IMR-90 (cell line): ENCODE measurements at regions not wholly inside any gene's neighbourhood (a gene's known extent, or its start where the extent isn't known, plus 50 kb on each side); places are given as distances from the start of the nearest gene placed in this dataset.

ENCODE experiments used
- ATAC-seq: fragments of 200-7000 bp; cut with Tn5 transposase; 2 replicates; pipeline ENCODE4 v1.9.1; 2020; ENCODE audit warnings: low read depth, mild to moderate bottlenecking, moderate library complexity
- BruUV-seq: library from RNA; stranded (reverse); fragments of 400-500 nt; replicated peaks from 2 replicates; lab custom pipeline; 2021; lab: Mats Ljungman, UMichigan
- CTCF ChIA-PET: fragments of 300-600 bp; formaldehyde crosslinking; extraction: SDS; loops from one replicate; lab custom pipeline; 2021; ENCODE audit warnings: antibody characterized with exemption; lab: Yijun Ruan, JAX
- POLR2A ChIA-PET: fragments of 300-600 bp; sonication (Branson Sonifier 250); formaldehyde crosslinking; loops from one replicate; lab custom pipeline; 2022; ENCODE audit warnings: antibody characterized with exemption; ENCODE audit not compliant: unreplicated experiment; lab: Charles Lee
- DNase-seq: peaks from one replicate; pipeline ENCODE4 v3.0.0; 2013
- H2AFZ ChIP-seq: replicated peaks from 2 replicates; pipeline ENCODE3; 2013; ENCODE audit warnings: low read length, mild to moderate bottlenecking; ENCODE audit not compliant: poor library complexity
- H2AK5ac ChIP-seq: 2 replicates; pipeline ENCODE4 v1.6.1; 2013; ENCODE audit warnings: low read depth, low read length, inconsistent platforms
- H2AK9ac ChIP-seq: replicated peaks from 2 replicates; pipeline ENCODE3; 2013; ENCODE audit warnings: mild to moderate bottlenecking, low read depth, low read length, moderate library complexity; ENCODE audit not compliant: poor library complexity
- H2BK120ac ChIP-seq: 2 replicates; pipeline ENCODE4 v1.6.1; 2013; ENCODE audit warnings: low read depth, low read length, inconsistent platforms
- H2BK15ac ChIP-seq: 3 replicates; pipeline ENCODE4 v1.6.1; 2013; ENCODE audit warnings: low read depth, low read length, inconsistent platforms
- H2BK20ac ChIP-seq: 2 replicates; pipeline ENCODE4 v1.6.1; 2013; ENCODE audit warnings: low read depth, mild to moderate bottlenecking, inconsistent platforms, low read length, moderate library complexity
- H2BK5ac ChIP-seq: 2 replicates; pipeline ENCODE4 v1.6.1; 2013; ENCODE audit warnings: mild to moderate bottlenecking, low read depth, low read length, inconsistent platforms; ENCODE audit not compliant: poor library complexity, severe bottlenecking
- H3K14ac ChIP-seq: replicated peaks from 2 replicates; pipeline ENCODE4 v1.6.1; 2013; ENCODE audit warnings: low read depth, low read length, inconsistent platforms
- H3K18ac ChIP-seq: 2 replicates; pipeline ENCODE4 v1.6.1; 2013; ENCODE audit warnings: low read depth, low read length, control low read depth
- H3K23ac ChIP-seq: 2 replicates; pipeline ENCODE4 v1.6.1; 2013; ENCODE audit warnings: low read depth, low read length, inconsistent platforms
- H3K27ac ChIP-seq: 2 replicates; pipeline ENCODE4 v1.5.1; 2013; ENCODE audit warnings: mild to moderate bottlenecking, control low read depth, low read length; ENCODE audit not compliant: insufficient read depth
- H3K27me3 ChIP-seq: 2 replicates; pipeline ENCODE4 v1.6.1; 2013; ENCODE audit warnings: low read length; ENCODE audit not compliant: control insufficient read depth, insufficient read depth
- H3K36me3 ChIP-seq: 2 replicates; pipeline ENCODE4 v1.6.1; 2013; ENCODE audit warnings: low read length, mixed read lengths; ENCODE audit not compliant: control insufficient read depth, insufficient read depth
- H3K4ac ChIP-seq: 2 replicates; pipeline ENCODE4 v1.6.1; 2013; ENCODE audit warnings: low read depth, low read length, inconsistent platforms
- H3K4me1 ChIP-seq: 2 replicates; pipeline ENCODE4 v1.6.1; 2013; ENCODE audit warnings: low read length, mixed read lengths; ENCODE audit not compliant: control insufficient read depth, insufficient read depth
- H3K4me2 ChIP-seq: 2 replicates; pipeline ENCODE4 v1.6.1; 2013; ENCODE audit warnings: low read depth, mild to moderate bottlenecking, control low read depth, low read length, moderate library complexity
- H3K4me3 ChIP-seq: 2 replicates; pipeline ENCODE4 v1.5.1; 2013; ENCODE audit warnings: low read depth, mild to moderate bottlenecking, control low read depth, low read length, moderate library complexity; ENCODE audit not compliant: insufficient read depth
- H3K56ac ChIP-seq: 2 replicates; pipeline ENCODE4 v1.6.1; 2013; ENCODE audit warnings: low read length, inconsistent platforms; ENCODE audit not compliant: insufficient read depth; ENCODE audit errors: extremely low read depth
- H3K79me1 ChIP-seq, 2 experiments: 2 replicates each; pipeline ENCODE4 v1.6.1; 2013; ENCODE audit warnings: low read length in 2 of 2, inconsistent platforms in 1 of 2, low read depth in 1 of 2
- H3K9ac ChIP-seq: 2 replicates; pipeline ENCODE4 v1.6.1; 2013; ENCODE audit warnings: low read depth, low read length, control low read depth
- H3K9me1 ChIP-seq: 2 replicates; pipeline ENCODE4 v1.6.1; 2013; ENCODE audit warnings: low read length, inconsistent platforms; ENCODE audit not compliant: insufficient read depth
- H3K9me3 ChIP-seq: 2 replicates; pipeline ENCODE4 v1.6.1; 2013; ENCODE audit warnings: low read length; ENCODE audit not compliant: control insufficient read depth, insufficient read depth
- H4K20me1 ChIP-seq: 2 replicates; pipeline ENCODE4 v1.6.1; 2013; ENCODE audit warnings: low read length, inconsistent platforms; ENCODE audit not compliant: insufficient read depth
- H4K5ac ChIP-seq: 2 replicates; pipeline ENCODE4 v1.6.1; 2013; ENCODE audit warnings: mild to moderate bottlenecking, low read depth, low read length, control low read depth
- H4K8ac ChIP-seq, 2 experiments: 2 replicates each; pipeline ENCODE4 v1.6.1; 2013; ENCODE audit warnings: low read depth in 2 of 2, low read length in 2 of 2, control low read depth in 1 of 2, inconsistent platforms in 1 of 2
- H4K91ac ChIP-seq: 2 replicates; pipeline ENCODE4 v1.6.1; 2013; ENCODE audit warnings: low read depth, low read length, inconsistent platforms; ENCODE audit not compliant: insufficient read depth
- BHLHE40 ChIP-seq: fragments of 150-350 bp; IDR thresholded peaks from 2 replicates; pipeline ENCODE4 v1.6.1; 2016; ENCODE audit warnings: mild to moderate bottlenecking, low read depth, low read length
- CHD1 ChIP-seq: IDR thresholded peaks from 2 replicates; pipeline ENCODE4 v1.6.1; 2012; ENCODE audit warnings: low read depth, low read length, improper control_type of control experiment
- FOS ChIP-seq: fragments of 150-350 bp; IDR thresholded peaks from 2 replicates; pipeline ENCODE4 v1.6.1; 2016; ENCODE audit warnings: low read depth, low read length
- MAFK ChIP-seq: IDR thresholded peaks from 2 replicates; pipeline ENCODE4 v1.6.1; 2012; ENCODE audit warnings: low read depth, low read length, improper control_type of control experiment
- MAZ ChIP-seq: IDR thresholded peaks from 2 replicates; pipeline ENCODE4 v1.6.1; 2012; ENCODE audit warnings: low read depth, mild to moderate bottlenecking, low read length, improper control_type of control experiment, moderate library complexity, borderline replicate concordance
- MXI1 ChIP-seq: IDR thresholded peaks from 2 replicates; pipeline ENCODE4 v1.6.1; 2012; ENCODE audit warnings: low read depth, mild to moderate bottlenecking, low read length, moderate library complexity, borderline replicate concordance
- RCOR1 ChIP-seq: IDR thresholded peaks from 2 replicates; pipeline ENCODE4 v1.6.1; 2012; ENCODE audit warnings: mild to moderate bottlenecking, low read length, improper control_type of control experiment; ENCODE audit not compliant: insufficient replicate concordance
- whole genome bisulfite sequencing, 2 experiments: methylation state at CpG; one replicate each; pipeline versions ENCODE4 v1.1.5 to v1.1.7; 2013; ENCODE audit warnings: missing lambda C conversion rate in 2 of 2; ENCODE audit not compliant: insufficient read length in 1 of 2; ENCODE audit errors: extremely low coverage in 2 of 2; 5-methylcytosine and 5-hydroxymethylcytosine counted together
- dilution Hi-C: fragments of 300-500 bp; cut with HindIII; formaldehyde crosslinking; loops from one replicate; pipeline ENCODE4 v1.14.3; 2018; ENCODE audit warnings: low sequenced_read_pairs; ENCODE audit not compliant: unreplicated experiment
- in situ Hi-C: fragments of 300-500 bp; cut with MboI; formaldehyde crosslinking; loops from 3 replicates; pipeline ENCODE4 v1.14.3; 2019; ENCODE audit warnings: low sequenced_read_pairs, inconsistent platforms, mixed read lengths
- intact Hi-C: fragments of 100-400 bp; cut with micrococcal nuclease; formaldehyde crosslinking; loops from 2 replicates; pipeline ENCODE4 v1.10.0; 2022
- TF ChIP-seq, protein P1 (sequence below): conservative IDR thresholded peaks from 2 replicates; pipeline ENCODE4 v1.5.1; 2012; ENCODE audit warnings: mild to moderate bottlenecking, low read depth, low read length, improper control_type of control experiment
- TF ChIP-seq, protein P2 (sequence below): fragments of 150-350 bp; IDR thresholded peaks from 2 replicates; pipeline ENCODE4 v1.6.1; 2016; ENCODE audit warnings: low read depth, mild to moderate bottlenecking, low read length, moderate library complexity, borderline replicate concordance

GRCh38 chr1:90475631-90476030 is 241.5 kb downstream of the BARHL2 start:
- peak; percentile 1 for DNase-seq
- intact Hi-C loops: no loop called here
- no peak overlapping the region for H2BK15ac ChIP-seq
- H4K8ac ChIP-seq: no peak overlapping the region
- no peak for ATAC-seq
- no peaks in the 10 kb centered on the region for H3K27me3 ChIP-seq
- no peak for TF ChIP-seq MAZ
- no peak for TF ChIP-seq RCOR1
- TF ChIP-seq CHD1: no peak
- TF ChIP-seq, protein P1, sequence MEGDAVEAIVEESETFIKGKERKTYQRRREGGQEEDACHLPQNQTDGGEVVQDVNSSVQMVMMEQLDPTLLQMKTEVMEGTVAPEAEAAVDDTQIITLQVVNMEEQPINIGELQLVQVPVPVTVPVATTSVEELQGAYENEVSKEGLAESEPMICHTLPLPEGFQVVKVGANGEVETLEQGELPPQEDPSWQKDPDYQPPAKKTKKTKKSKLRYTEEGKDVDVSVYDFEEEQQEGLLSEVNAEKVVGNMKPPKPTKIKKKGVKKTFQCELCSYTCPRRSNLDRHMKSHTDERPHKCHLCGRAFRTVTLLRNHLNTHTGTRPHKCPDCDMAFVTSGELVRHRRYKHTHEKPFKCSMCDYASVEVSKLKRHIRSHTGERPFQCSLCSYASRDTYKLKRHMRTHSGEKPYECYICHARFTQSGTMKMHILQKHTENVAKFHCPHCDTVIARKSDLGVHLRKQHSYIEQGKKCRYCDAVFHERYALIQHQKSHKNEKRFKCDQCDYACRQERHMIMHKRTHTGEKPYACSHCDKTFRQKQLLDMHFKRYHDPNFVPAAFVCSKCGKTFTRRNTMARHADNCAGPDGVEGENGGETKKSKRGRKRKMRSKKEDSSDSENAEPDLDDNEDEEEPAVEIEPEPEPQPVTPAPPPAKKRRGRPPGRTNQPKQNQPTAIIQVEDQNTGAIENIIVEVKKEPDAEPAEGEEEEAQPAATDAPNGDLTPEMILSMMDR: no peak
- no peak for TF ChIP-seq MXI1
- TF ChIP-seq, protein P2, sequence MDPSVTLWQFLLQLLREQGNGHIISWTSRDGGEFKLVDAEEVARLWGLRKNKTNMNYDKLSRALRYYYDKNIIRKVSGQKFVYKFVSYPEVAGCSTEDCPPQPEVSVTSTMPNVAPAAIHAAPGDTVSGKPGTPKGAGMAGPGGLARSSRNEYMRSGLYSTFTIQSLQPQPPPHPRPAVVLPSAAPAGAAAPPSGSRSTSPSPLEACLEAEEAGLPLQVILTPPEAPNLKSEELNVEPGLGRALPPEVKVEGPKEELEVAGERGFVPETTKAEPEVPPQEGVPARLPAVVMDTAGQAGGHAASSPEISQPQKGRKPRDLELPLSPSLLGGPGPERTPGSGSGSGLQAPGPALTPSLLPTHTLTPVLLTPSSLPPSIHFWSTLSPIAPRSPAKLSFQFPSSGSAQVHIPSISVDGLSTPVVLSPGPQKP: no peak
- no peak for TF ChIP-seq BHLHE40
- no peak for TF ChIP-seq FOS
- TF ChIP-seq MAFK: no peak
- H3K4ac ChIP-seq: no peak overlapping the region
- no peak overlapping the region for H4K5ac ChIP-seq
- no peak overlapping the region for H3K9ac ChIP-seq
- in situ Hi-C loops: no loop called here
- no peak overlapping the region for H3K27ac ChIP-seq
- POLR2A ChIA-PET: no interaction called here
- H3K9me1 ChIP-seq: no peaks in the 10 kb centered on the region
- no peak overlapping the region for H2AK5ac ChIP-seq
- no CpG with 5 or more reads among the region's 2 CpGs for WGBS, 2 experiments
- H2BK120ac ChIP-seq: no peak overlapping the region
- H2AK9ac ChIP-seq: no peak overlapping the region
- no peak overlapping the region for H2BK5ac ChIP-seq
- H3K4me2 ChIP-seq: no peak overlapping the region
- no TSS peak for BruUV-seq
- no peaks in the 10 kb centered on the region for H3K9me3 ChIP-seq
- no peak overlapping the region for H3K56ac ChIP-seq
- H4K20me1 ChIP-seq: no peaks in the 10 kb centered on the region
- dilution Hi-C loops: no loop called here
- H2AFZ ChIP-seq: no peak overlapping the region
- H3K14ac ChIP-seq: no peak overlapping the region
- no peak overlapping the region for H4K91ac ChIP-seq
- no peak overlapping the region for H3K18ac ChIP-seq
- no peaks in the 10 kb centered on the region for H3K4me1 ChIP-seq
- H3K4me3 ChIP-seq: no peak overlapping the region
- H3K23ac ChIP-seq: no peak overlapping the region
- no peak overlapping the region for H2BK20ac ChIP-seq
- no peaks in the 10 kb centered on the region for H3K36me3 ChIP-seq
- CTCF ChIA-PET: interaction anchor here (0.5 to 1.1 kb wide), 3 partner anchors 10 to 94 kb away, joined by 3 read pairs; no protein-coding TSS in a partner anchor
- no peaks in the 10 kb centered on the region for H3K79me1 ChIP-seq
